C1 segment of cervical spinal cord (tissue), 14 donors: ENCODE measurements at regions not wholly inside any gene's neighbourhood (a gene's known extent, or its start where the extent isn't known, plus 50 kb on each side); places are given as distances from the start of the nearest gene placed in this dataset.
"Not testable (repeated sequence)": the region's sequence is repeated elsewhere in the genome, so short reads cannot be mapped to it uniquely, and the experiment has no call there.

ENCODE experiments used
- DNase-seq, 14 donors: peaks; one replicate each; lab custom pipeline; 2025; lab: John Stamatoyannopoulos, UW

- no peak for DNase-seq
These were observed 50.2 kb upstream of the CPNE4 start for GRCh38 chr3:132084982-132085381.

GRCh38 chr3:132087356-132087755 lies 52.5 kb upstream of the CPNE4 start:
- DNase-seq = no peak

- DNase-seq = no peak
These were observed 53.5 kb upstream of the CPNE4 start for GRCh38 chr3:132088291-132088690.

- DNase-seq = no peak
These were observed 56.1 kb upstream of the CPNE4 start for GRCh38 chr3:132090921-132091320.

- no peak for DNase-seq
These were observed 81.8 kb upstream of the CPNE4 start for GRCh38 chr3:132116601-132117000.

GRCh38 chr3:132117642-132118041 lies 82.8 kb upstream of the CPNE4 start:
- no peak for DNase-seq

GRCh38 chr3:132119531-132119930 lies 84.7 kb upstream of the CPNE4 start:
- DNase-seq = no peak

GRCh38 chr3:132124096-132124495 lies 89.3 kb upstream of the CPNE4 start:
- DNase-seq = no peak

GRCh38 chr3:132124651-132125284 lies 90.0 kb upstream of the CPNE4 start:
- no peak for DNase-seq

- DNase-seq = no peak
These were observed 99.8 kb upstream of the CPNE4 start for GRCh38 chr3:132134611-132135010.

GRCh38 chr3:132135628-132136333 lies 101.0 kb upstream of the CPNE4 start:
- DNase-seq = no peak

GRCh38 chr3:132136334-132136716 lies 101.5 kb upstream of the CPNE4 start:
- DNase-seq = no peak

- DNase-seq = not testable (repeated sequence)
These were observed 102.1 kb upstream of the CPNE4 start for GRCh38 chr3:132136902-132137301.

GRCh38 chr3:132145833-132146232 lies 111.0 kb upstream of the CPNE4 start:
- DNase-seq = no peak

GRCh38 chr3:132154619-132155018 lies 119.8 kb upstream of the CPNE4 start:
- no peak for DNase-seq

GRCh38 chr3:132159145-132159544 lies 124.3 kb upstream of the CPNE4 start:
- no peak for DNase-seq

GRCh38 chr3:132160198-132160597 lies 125.4 kb upstream of the CPNE4 start:
- no peak for DNase-seq

- DNase-seq = no peak
These were observed 126.8 kb upstream of the CPNE4 start for GRCh38 chr3:132161608-132162007.

GRCh38 chr3:132164469-132165092 lies 129.8 kb upstream of the CPNE4 start:
- no peak for DNase-seq

- DNase-seq = no peak
These were observed 133.1 kb upstream of the CPNE4 start for GRCh38 chr3:132167870-132168269.

GRCh38 chr3:132174500-132174899 lies 139.7 kb upstream of the CPNE4 start:
- no peak for DNase-seq

GRCh38 chr3:132180337-132180791 lies 136.8 kb upstream of the ACP3 start:
- no peak for DNase-seq

- DNase-seq = no peak
These were observed 133.4 kb upstream of the ACP3 start for GRCh38 chr3:132183811-132184210.
